SK-N-SH (cell line): ENCODE measurements at regions not wholly inside any gene's neighbourhood (a gene's known extent, or its start where the extent isn't known, plus 50 kb on each side); places are given as distances from the start of the nearest gene placed in this dataset.

Experiments used
- CTCF ChIA-PET: fragments of 300-600, 350-600 bp; formaldehyde crosslinking; extraction: SDS; loops from one replicate; lab custom pipeline; 2021; lab: Yijun Ruan, JAX
- POLR2A ChIA-PET: fragments of 350-600 bp; sonication (Branson Sonifier 250); formaldehyde crosslinking; extraction: SDS; loops from one replicate; lab custom pipeline; 2020; ENCODE audit warnings: antibody characterized with exemption, inconsistent platforms; lab: Yijun Ruan, JAX
- DNase-seq: peaks from one replicate; pipeline ENCODE4 v3.0.0; 2012
- H2AFZ ChIP-seq: fragments of 200-600 bp; sonication (generic); 2 replicates; pipeline ENCODE4 v1.8.1; 2016; ENCODE audit warnings: antibody characterized with exemption, mild to moderate bottlenecking, low read depth
- H3F3A ChIP-seq: fragments of 200-600 bp; sonication (generic); replicated peaks from 2 replicates; pipeline ENCODE3; 2016; ENCODE audit warnings: antibody characterized with exemption, mild to moderate bottlenecking; ENCODE audit not compliant: insufficient read depth
- H3K27ac ChIP-seq, 2 experiments: fragments of 200-500 bp in 1 of 2; fragments of 200-600 bp in 1 of 2; sonication (Bioruptor generic) in 1 of 2; sonication (generic), shearing (Covaris generic) in 1 of 2; 2 replicates each; pipeline versions ENCODE4 v1.5.1 to v1.6.1; 2014 to 2016; ENCODE audit warnings: low read depth in 2 of 2, inconsistent platforms in 1 of 2, low read length in 1 of 2, mild to moderate bottlenecking in 1 of 2, mixed read lengths in 1 of 2
- H3K27me3 ChIP-seq: fragments of 200-600 bp; sonication (generic), shearing (Covaris generic); 2 replicates; pipeline ENCODE4 v1.6.1; 2016; ENCODE audit warnings: mixed run types; ENCODE audit not compliant: insufficient read depth
- H3K36me3 ChIP-seq, 2 experiments: fragments of 200-500 bp in 1 of 2; fragments of 200-600 bp in 1 of 2; sonication (Bioruptor generic) in 1 of 2; sonication (generic) in 1 of 2; replicated peaks in 1 of 2; 2 replicates each; pipeline versions ENCODE3 to v1.5.1; 2014 to 2016; ENCODE audit warnings: low read length in 1 of 2, mild to moderate bottlenecking in 1 of 2; ENCODE audit not compliant: insufficient read depth in 2 of 2, control insufficient read depth in 1 of 2
- H3K4me1 ChIP-seq, 2 experiments: fragments of 200-500 bp in 1 of 2; fragments of 200-600 bp in 1 of 2; sonication (Bioruptor generic) in 1 of 2; sonication (generic), shearing (Covaris generic) in 1 of 2; 2 replicates each; pipeline versions ENCODE4 v1.5.1 to v1.6.1; 2014 to 2016; ENCODE audit warnings: low read depth in 1 of 2, low read length in 1 of 2, mixed run types in 1 of 2; ENCODE audit not compliant: insufficient read depth in 2 of 2, control insufficient read depth in 1 of 2
- H3K4me2 ChIP-seq: fragments of 200-600 bp; sonication (generic), shearing (Covaris generic); 2 replicates; pipeline ENCODE4 v1.6.1; 2017; ENCODE audit warnings: mixed run types
- H3K4me3 ChIP-seq, 2 experiments: fragments of 200-500 bp in 1 of 2; fragments of 200-600 bp in 1 of 2; sonication (Bioruptor generic) in 1 of 2; sonication (generic), shearing (Covaris generic) in 1 of 2; 2 replicates each; pipeline versions ENCODE4 v1.5.1 to v1.8.1; 2014 to 2016; ENCODE audit warnings: low read depth in 2 of 2, inconsistent platforms in 1 of 2, low read length in 1 of 2, mild to moderate bottlenecking in 1 of 2, mixed read lengths in 1 of 2, moderate library complexity in 1 of 2
- H3K79me2 ChIP-seq: fragments of 200-600 bp; sonication (generic); 2 replicates; pipeline ENCODE4 v1.8.1; 2017; ENCODE audit warnings: mild to moderate bottlenecking; ENCODE audit not compliant: insufficient read depth
- H3K9ac ChIP-seq: fragments of 200-600 bp; sonication (generic); 2 replicates; pipeline ENCODE4 v1.6.1; 2017; ENCODE audit warnings: mixed run types
- H3K9me2 ChIP-seq: fragments of 200-600 bp; sonication (generic); 2 replicates; pipeline ENCODE4 v1.6.1; 2017; ENCODE audit warnings: mixed run types
- H3K9me3 ChIP-seq: fragments of 200-600 bp; sonication (generic); 2 replicates; pipeline ENCODE4 v1.6.1; 2017; ENCODE audit warnings: mixed run types, mild to moderate bottlenecking, moderate library complexity
- H4K20me1 ChIP-seq: fragments of 200-600 bp; sonication (generic); 2 replicates; pipeline ENCODE4 v1.6.1; 2017; ENCODE audit warnings: mild to moderate bottlenecking, mixed run types; ENCODE audit not compliant: insufficient read depth
- CTCF ChIP-seq: fragments of 200-600 bp; sonication (generic); IDR thresholded peaks from 2 replicates; pipeline ENCODE4 v1.6.1; 2017; ENCODE audit warnings: antibody characterized with exemption, mild to moderate bottlenecking, moderate library complexity
- ELF1 ChIP-seq: IDR thresholded peaks from 2 replicates; pipeline ENCODE4 v1.4.0; 2012
- GABPA ChIP-seq: IDR thresholded peaks from 2 replicates; pipeline ENCODE4 v1.4.0; 2012; ENCODE audit warnings: low read depth, mild to moderate bottlenecking
- GATA2 ChIP-seq: sonication (generic); formaldehyde crosslinking; IDR thresholded peaks from 2 replicates; pipeline ENCODE4 v1.5.0; 2020; ENCODE audit warnings: mild to moderate bottlenecking, missing genetic modification reagents
- MAX ChIP-seq: IDR thresholded peaks from 2 replicates; pipeline ENCODE4 v1.4.0; 2012; ENCODE audit warnings: low read depth
- MEF2A ChIP-seq: IDR thresholded peaks from 2 replicates; pipeline ENCODE4 v1.4.0; 2012; ENCODE audit warnings: low read depth, borderline replicate concordance
- MXI1 ChIP-seq: IDR thresholded peaks from 2 replicates; pipeline ENCODE4 v1.6.1; 2012; ENCODE audit warnings: mild to moderate bottlenecking, low read depth, low read length, improper control_type of control experiment
- RAD21 ChIP-seq: IDR thresholded peaks from 2 replicates; pipeline ENCODE4 v1.6.1; 2012; ENCODE audit warnings: mild to moderate bottlenecking, low read length
- RCOR1 ChIP-seq: fragments of 150-350 bp; IDR thresholded peaks from 2 replicates; pipeline ENCODE4 v1.6.1; 2017; ENCODE audit warnings: antibody characterized with exemption, low read length
- REST ChIP-seq: IDR thresholded peaks from 2 replicates; pipeline ENCODE4 v1.6.1; 2012; ENCODE audit warnings: mild to moderate bottlenecking, low read depth, low read length, moderate library complexity
- RXRA ChIP-seq: IDR thresholded peaks from 2 replicates; pipeline ENCODE4 v1.4.0; 2012; ENCODE audit warnings: low read depth, mild to moderate bottlenecking, borderline replicate concordance
- TAF1 ChIP-seq: IDR thresholded peaks from 2 replicates; pipeline ENCODE4 v1.6.1; 2012; ENCODE audit warnings: low read depth, mild to moderate bottlenecking, low read length, moderate library complexity, borderline replicate concordance
- TCF12 ChIP-seq: IDR thresholded peaks from 2 replicates; pipeline ENCODE4 v1.4.0; 2012
- TEAD4 ChIP-seq: IDR thresholded peaks from 2 replicates; pipeline ENCODE4 v1.4.0; 2012; ENCODE audit warnings: mild to moderate bottlenecking, borderline replicate concordance; ENCODE audit not compliant: insufficient read depth
- USF1 ChIP-seq: IDR thresholded peaks from 2 replicates; pipeline ENCODE4 v1.4.0; 2012; ENCODE audit warnings: low read depth, borderline replicate concordance
- USF2 ChIP-seq: fragments of 150-350 bp; IDR thresholded peaks from 2 replicates; pipeline ENCODE4 v1.6.1; 2017; ENCODE audit warnings: antibody characterized with exemption, low read length, low read depth, borderline replicate concordance
- YY1 ChIP-seq: IDR thresholded peaks from 2 replicates; pipeline ENCODE4 v1.4.0; 2012; ENCODE audit warnings: low read depth, mild to moderate bottlenecking
- ZBTB33 ChIP-seq: IDR thresholded peaks from 2 replicates; pipeline ENCODE4 v1.4.0; 2012; ENCODE audit warnings: low read depth, borderline replicate concordance
- WGBS: methylation state at CpG from one replicate; pipeline ENCODE4 v1.1.6; 2017; ENCODE audit warnings: low lambda C conversion rate; 5-methylcytosine and 5-hydroxymethylcytosine counted together

GRCh38 chr11:19419021-19419750 is 178.4 kb upstream of the E2F8 start:
- TF ChIP-seq MEF2A (no peak), RCOR1 (no peak), RAD21 (no peak), GABPA (no peak), ELF1 (no peak), MXI1 (no peak), TAF1 (no peak), TEAD4 (no peak), RXRA (no peak), MAX (no peak), USF1 (no peak)
- TF ChIP-seq, all 33 proteins: peak for 0
- Histone ChIP-seq H2AFZ (no peak overlapping the region), H3K4me2 (no peak overlapping the region), H4K20me1 (no peaks in the 10 kb centered on the region), H3K79me2 (no peaks in the 10 kb centered on the region), H3K9me2 (no peaks in the 10 kb centered on the region), H3K27ac (no peak overlapping the region), H3F3A (no peaks in the 10 kb centered on the region), H3K4me3 (no peak overlapping the region), H3K4me1 (no peaks in the 10 kb centered on the region), H3K36me3 (no peaks in the 10 kb centered on the region), H3K27me3 (peaks cover 4% of the 10 kb centered on the region; the same call in 1 of the 2 replicates), H3K9me3 (no peaks in the 10 kb centered on the region), H3K9ac (no peak overlapping the region)
- ChIA-PET CTCF (interaction anchor here (1.1 kb wide), 1 partner anchor 348 kb away, joined by 3 read pairs; no protein-coding TSS in a partner anchor), POLR2A (no interaction called here)
- WGBS: 22% methylated on average over 8 of the region's 8 CpGs
- no peak for DNase-seq

- no peaks in the 10 kb centered on the region for H3F3A ChIP-seq
- H3K36me3 ChIP-seq: no peaks in the 10 kb centered on the region
- no peak overlapping the region for H3K4me2 ChIP-seq
- 29% methylated on average over 2 of the region's 2 CpGs for WGBS
- POLR2A ChIA-PET: no interaction called here
- no peak overlapping the region for H3K9ac ChIP-seq
- DNase-seq: no peak
- no peak overlapping the region for H3K27ac ChIP-seq
- H3K4me1 ChIP-seq: no peaks in the 10 kb centered on the region
- H3K79me2 ChIP-seq: no peaks in the 10 kb centered on the region
- no peaks in the 10 kb centered on the region for H3K9me3 ChIP-seq
- H3K9me2 ChIP-seq: no peaks in the 10 kb centered on the region
- no peak overlapping the region for H3K4me3 ChIP-seq
- no peaks in the 10 kb centered on the region for H4K20me1 ChIP-seq
- CTCF ChIA-PET: no interaction called here
- no peak overlapping the region for H2AFZ ChIP-seq
- peaks cover 4% of the 10 kb centered on the region; the same call in 1 of the 2 replicates for H3K27me3 ChIP-seq
- no peak for TF ChIP-seq GATA2 (CRISPR knock-in tag)
- no peak for TF ChIP-seq CTCF
- no peak for TF ChIP-seq USF2
- TF ChIP-seq ZBTB33: no peak
- TF ChIP-seq YY1: no peak
- TF ChIP-seq TCF12: no peak
- no peak for TF ChIP-seq ELF1
- no peak for TF ChIP-seq MAX
- TF ChIP-seq REST: no peak
- TF ChIP-seq RXRA: no peak
Measured at GRCh38 chr11:19418221-19418620, 177.5 kb upstream of the E2F8 start.
